Fibroblast of mammary gland (primary cell): ENCODE measurements at regions not wholly inside any gene's neighbourhood (a gene's known extent, or its start where the extent isn't known, plus 50 kb on each side); places are given as distances from the start of the nearest gene placed in this dataset.

Experiments used
- DNase-seq: peaks from one replicate; pipeline ENCODE4 v3.0.0-alpha.2; 2010; ENCODE audit warnings: low read depth
- H3K4me3 ChIP-seq: 2 replicates; pipeline ENCODE4 v1.5.1; 2011; ENCODE audit warnings: low read depth, mild to moderate bottlenecking, low read length, moderate library complexity; ENCODE audit not compliant: control insufficient read depth
- CTCF ChIP-seq: conservative IDR thresholded peaks from 2 replicates; pipeline ENCODE4 v1.5.1; 2011; ENCODE audit warnings: low read depth, low read length, inconsistent platforms; ENCODE audit not compliant: control insufficient read depth, insufficient read depth

GRCh38 chr13:111850976-111851375 lies 216.0 kb upstream of the SOX1 start:
- TF ChIP-seq CTCF, result no peak

GRCh38 chr13:111852725-111853518 lies 214.0 kb upstream of the SOX1 start:
- no peak for TF ChIP-seq CTCF
- DNase-seq, result no peak
- no peak overlapping the region for H3K4me3 ChIP-seq

More at GRCh38 chr13:111850976-111851375, 216.0 kb upstream of the SOX1 start:
- DNase-seq, result no peak
- H3K4me3 ChIP-seq, result no peak overlapping the region

GRCh38 chr13:111853721-111854120 lies 213.2 kb upstream of the SOX1 start:
- no peak overlapping the region for H3K4me3 ChIP-seq
- TF ChIP-seq CTCF, result no peak
- no peak for DNase-seq

GRCh38 chr13:111854403-111854802 lies 212.5 kb upstream of the SOX1 start:
- H3K4me3 ChIP-seq, result no peak overlapping the region
- no peak for DNase-seq
- no peak for TF ChIP-seq CTCF

GRCh38 chr13:111855191-111855590 lies 211.8 kb upstream of the SOX1 start:
- TF ChIP-seq CTCF, result no peak
- DNase-seq, result no peak
- H3K4me3 ChIP-seq, result no peak overlapping the region

GRCh38 chr13:111855786-111856185 lies 211.2 kb upstream of the SOX1 start:
- TF ChIP-seq CTCF, result no peak
- no peak for DNase-seq
- H3K4me3 ChIP-seq, result no peak overlapping the region
